Right cardiac atrium (tissue), 5 donors: ENCODE measurements at regions not wholly inside any gene's neighbourhood (a gene's known extent, or its start where the extent isn't known, plus 50 kb on each side); places are given as distances from the start of the nearest gene placed in this dataset.

Experiments used
- ATAC-seq, 2 donors: fragments of 200-7000 bp; cut with Tn5 transposase; one replicate each; pipeline versions ENCODE4 v1.8.0 to v1.9.1; 2020; ENCODE audit warnings: moderate library complexity in 2 of 2, mild to moderate bottlenecking in 1 of 2
- DNase-seq, 3 donors: peaks; one replicate each; pipeline ENCODE4 v3.0.0-alpha.2; 2020
- H3K27ac ChIP-seq: one replicate; pipeline ENCODE4 v1.5.1; 2013; ENCODE audit warnings: mild to moderate bottlenecking, low read length, control low read depth, moderate library complexity
- H3K27me3 ChIP-seq: one replicate; pipeline ENCODE4 v1.6.1; 2013; ENCODE audit not compliant: control insufficient read depth, insufficient read depth
- H3K4me1 ChIP-seq: one replicate; pipeline ENCODE4 v1.6.1; 2013; ENCODE audit warnings: low read length; ENCODE audit not compliant: control insufficient read depth, insufficient read depth
- H3K4me3 ChIP-seq: one replicate; pipeline ENCODE4 v1.5.1; 2013; ENCODE audit warnings: low read length, control low read depth
- H3K9me3 ChIP-seq: one replicate; pipeline ENCODE4 v1.6.1; 2013; ENCODE audit warnings: low read length; ENCODE audit not compliant: control insufficient read depth
- WGBS: extraction: QIAGEN DNeasy Blood & Tissue Kit; methylation state at CpG from one replicate; pipeline ENCODE4 v1.1.7; 2013; 5-methylcytosine and 5-hydroxymethylcytosine counted together
- intact Hi-C, 4 donors: fragments of 100-400 bp; cut with DNase I; formaldehyde crosslinking; loops; one replicate each; pipeline versions ENCODE4 v1.11.0 to v1.14.0; 2022 to 2023
- donor health status: healthy with polysubstance abuse.
- donor health status: DM: no; HTN: yes; CAD: no.
- donor health status: DM: no; HTN: no; CAD: no.
- donor health status: DM: no; HTN: yes; CAD: no; lungs with severe emphysema.
- donor health status: DM: yes; HTN: yes; CAD: no.

DNA sequence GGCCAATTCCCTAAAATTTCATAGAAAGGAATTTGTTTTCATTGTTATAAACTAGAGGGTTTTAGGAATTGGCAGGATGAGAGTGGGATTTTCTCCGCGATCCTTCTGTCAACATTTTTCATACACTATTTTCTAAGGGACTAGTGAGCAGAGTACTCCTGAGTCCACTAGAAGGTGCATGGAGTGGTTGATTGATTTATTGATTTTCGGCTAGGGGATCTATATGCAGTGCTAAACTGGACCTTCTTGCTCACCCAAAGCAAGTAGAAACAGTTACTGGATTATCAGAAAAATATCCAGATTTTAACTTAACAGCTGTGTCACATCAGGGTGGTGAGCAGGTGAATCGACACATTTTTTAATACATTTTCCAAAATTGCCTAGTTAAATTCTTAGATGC, 159.9 kb upstream of the DTNA start:
- no peaks in the 10 kb centered on the region for H3K4me1 ChIP-seq
- no peaks in the 10 kb centered on the region for H3K9me3 ChIP-seq
- DNase-seq = no peak
- 88% methylated on average over 4 of the region's 4 CpGs for WGBS
- no peak for ATAC-seq
- no peak overlapping the region for H3K27ac ChIP-seq
- no peaks in the 10 kb centered on the region for H3K27me3 ChIP-seq
- intact Hi-C loops = no loop called here
- H3K4me3 ChIP-seq = no peak overlapping the region

DNA sequence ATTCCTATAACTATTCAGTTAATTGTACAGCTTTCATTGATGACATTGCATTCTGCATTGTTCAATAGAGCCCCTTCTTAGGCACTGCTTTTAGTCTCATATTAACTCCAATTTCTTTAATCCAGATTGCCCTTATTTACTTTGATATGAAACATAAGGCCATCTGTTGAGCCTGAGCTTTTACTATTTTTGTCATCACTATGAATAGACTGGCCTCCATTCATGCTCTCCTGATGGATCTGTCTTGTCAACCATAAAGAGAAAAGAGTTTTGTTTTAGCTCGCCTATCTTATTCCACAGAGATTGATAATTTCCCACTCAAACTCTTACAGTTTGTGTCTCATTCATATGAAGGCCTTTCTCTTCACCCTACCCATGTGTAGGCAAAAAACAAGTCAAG, 159.2 kb upstream of the DTNA start:
- H3K27me3 ChIP-seq = no peaks in the 10 kb centered on the region
- H3K4me3 ChIP-seq = no peak overlapping the region
- H3K4me1 ChIP-seq = no peaks in the 10 kb centered on the region
- ATAC-seq (no peak), DNase-seq (no peak)
- H3K27ac ChIP-seq = no peak overlapping the region
- intact Hi-C loops = no loop called here
- H3K9me3 ChIP-seq = no peaks in the 10 kb centered on the region
- 58% methylated on average over 1 of the region's 1 CpG for WGBS

DNA sequence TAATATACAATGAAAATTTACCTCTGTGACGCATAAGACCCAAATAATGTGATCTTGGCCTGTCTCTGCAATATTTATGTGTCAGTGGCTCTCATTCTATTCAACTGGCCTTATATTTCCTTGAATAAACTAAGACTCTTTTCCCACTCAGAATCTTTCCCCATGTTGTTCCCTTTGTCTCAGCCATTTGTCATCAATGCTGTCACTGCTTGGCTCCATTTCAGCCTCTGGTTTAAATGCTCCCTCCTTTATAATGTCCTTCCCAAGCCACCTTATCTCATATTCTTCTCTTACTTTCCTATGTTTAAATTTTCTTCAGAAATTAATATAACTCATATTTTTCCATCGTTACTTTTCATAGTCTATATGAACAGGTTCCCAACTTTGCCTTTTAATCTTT, 158.3 kb upstream of the DTNA start:
- intact Hi-C loops = no loop called here
- DNase-seq = no peak
- no peaks in the 10 kb centered on the region for H3K9me3 ChIP-seq
- no peak overlapping the region for H3K27ac ChIP-seq
- H3K4me1 ChIP-seq = no peaks in the 10 kb centered on the region
- no peak for ATAC-seq
- no peak overlapping the region for H3K4me3 ChIP-seq
- no peaks in the 10 kb centered on the region for H3K27me3 ChIP-seq
- WGBS = 84% methylated on average over 2 of the region's 2 CpGs

DNA sequence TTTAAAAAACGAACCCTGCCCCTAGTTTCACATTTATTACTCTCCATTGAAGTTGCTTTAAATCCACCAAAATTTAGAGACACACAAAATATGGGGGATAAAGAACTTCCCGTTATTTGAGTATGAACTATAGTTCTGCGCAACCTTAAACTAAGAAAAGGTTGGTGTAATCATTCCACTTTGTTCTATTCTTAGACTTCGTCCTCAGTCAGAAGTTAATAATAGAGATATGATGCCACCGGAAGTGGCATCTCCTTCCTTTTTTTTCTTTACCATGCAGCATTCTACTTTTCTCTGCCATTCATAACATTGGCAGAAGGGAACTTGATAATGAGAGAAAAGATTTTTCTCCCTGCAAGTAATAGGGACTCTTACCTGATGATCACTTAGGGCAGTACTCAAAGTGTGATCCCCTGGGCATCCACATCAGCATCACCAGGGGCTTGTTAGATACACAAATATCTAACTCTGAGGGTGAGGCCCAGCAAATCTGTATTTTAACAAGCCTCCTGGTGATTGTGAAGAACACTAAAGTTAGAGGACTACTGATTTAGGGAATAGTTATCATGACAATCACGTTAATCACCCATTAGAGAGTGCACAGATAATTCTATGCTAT, 147.7 kb upstream of the DTNA start:
- DNase-seq = no peak
- H3K27me3 ChIP-seq = no peaks in the 10 kb centered on the region
- no peaks in the 10 kb centered on the region for H3K9me3 ChIP-seq
- H3K4me3 ChIP-seq = no peak overlapping the region
- 62% methylated on average over 6 of the region's 6 CpGs for WGBS
- peak overlapping the region; percentile 43 for H3K27ac ChIP-seq
- H3K4me1 ChIP-seq = no peaks in the 10 kb centered on the region
- intact Hi-C loops = no loop called here
- peak; percentile 56 to 59 for ATAC-seq

DNA sequence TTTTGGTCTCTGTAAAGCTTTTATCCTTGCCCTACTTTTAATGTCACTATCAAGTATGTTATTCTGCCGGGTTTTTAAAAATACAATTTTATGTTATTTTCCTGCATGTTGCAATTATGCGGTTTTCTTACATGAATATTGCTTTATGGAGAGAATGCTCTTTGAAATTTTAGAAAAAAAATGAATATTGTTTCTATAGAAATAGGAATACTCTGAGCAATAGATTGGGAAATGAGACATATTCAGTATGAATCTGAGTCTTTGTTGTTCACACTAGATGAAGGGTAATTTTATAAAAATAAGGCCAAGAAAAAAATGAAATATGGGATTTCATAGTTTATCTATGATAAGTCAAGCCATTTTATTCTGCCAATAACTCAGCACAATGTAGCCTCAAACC, 142.2 kb upstream of the DTNA start:
- no peak overlapping the region for H3K4me3 ChIP-seq
- intact Hi-C loops = no loop called here
- 90% methylated on average over 2 of the region's 2 CpGs for WGBS
- no peaks in the 10 kb centered on the region for H3K27me3 ChIP-seq
- H3K9me3 ChIP-seq = no peaks in the 10 kb centered on the region
- no peaks in the 10 kb centered on the region for H3K4me1 ChIP-seq
- no peak overlapping the region for H3K27ac ChIP-seq
- ATAC-seq (no peak), DNase-seq (no peak)

DNA sequence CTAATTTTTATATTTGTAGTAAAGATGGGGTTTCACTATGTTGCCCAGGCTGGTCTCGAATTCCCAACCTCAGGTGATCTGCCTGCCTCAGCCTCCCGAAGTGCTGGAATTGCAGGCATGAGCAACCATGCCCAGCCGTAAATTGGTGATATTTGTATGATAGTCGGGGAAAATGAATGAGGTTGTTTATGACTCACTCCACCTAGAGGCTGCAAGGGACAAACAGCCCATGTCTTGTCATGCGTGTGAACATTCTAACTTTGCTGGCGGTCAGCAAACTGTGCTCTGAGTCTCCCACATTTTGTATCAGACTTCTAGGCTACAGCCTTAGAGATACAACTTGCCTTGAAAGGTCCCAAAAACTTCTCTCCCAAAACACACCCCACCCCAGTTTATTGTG, 133.5 kb upstream of the DTNA start:
- Histone ChIP-seq H3K27me3 (no peaks in the 10 kb centered on the region), H3K9me3 (no peaks in the 10 kb centered on the region), H3K4me3 (no peak overlapping the region), H3K4me1 (no peaks in the 10 kb centered on the region), H3K27ac (no peak overlapping the region)
- ATAC-seq (no peak), DNase-seq (no peak)
- intact Hi-C loops = no loop called here
- 89% methylated on average over 6 of the region's 6 CpGs for WGBS

DNA sequence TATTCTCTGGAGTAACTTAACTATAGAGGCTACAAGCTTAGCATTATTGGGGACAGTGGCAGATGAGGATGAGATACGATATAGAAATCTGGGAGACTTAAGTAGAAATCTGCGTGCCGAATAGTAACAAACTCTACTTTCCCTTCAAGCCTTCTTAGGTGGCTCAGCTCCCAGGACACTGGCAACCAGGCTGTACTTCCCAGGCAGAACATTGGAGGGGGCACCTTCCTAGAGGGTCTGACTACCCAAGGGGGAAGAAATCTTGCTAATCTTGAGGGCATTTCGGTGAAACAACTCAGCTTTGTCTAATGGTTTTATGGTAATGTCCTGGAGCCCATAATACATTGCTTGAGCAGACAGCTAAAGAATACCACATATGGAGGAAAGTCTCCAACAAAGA, 126.2 kb upstream of the DTNA start:
- 78% methylated on average over 4 of the region's 4 CpGs for WGBS
- intact Hi-C loops = no loop called here
- H3K27ac ChIP-seq = no peak overlapping the region

DNA sequence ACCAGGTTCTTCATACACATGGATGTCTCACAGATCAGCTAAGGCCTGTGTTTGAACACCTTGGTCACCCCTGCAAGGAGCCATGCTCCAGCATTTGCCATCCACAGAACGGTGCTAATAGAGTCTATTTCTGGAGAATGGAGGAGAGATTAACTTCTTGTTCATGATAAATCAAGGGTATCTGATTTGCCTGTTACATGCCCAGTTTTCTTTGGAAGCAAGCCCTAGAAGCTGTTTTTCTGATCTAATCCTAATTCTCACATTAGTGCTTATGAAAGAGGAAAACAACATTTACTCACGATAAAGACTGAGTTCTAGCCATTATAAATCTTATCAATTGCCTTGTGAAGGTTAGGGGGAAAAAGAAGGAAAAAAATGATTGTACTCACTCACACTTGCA, 119.6 kb upstream of the DTNA start:
- ATAC-seq = no peak
- DNase-seq = no peak
- 27% methylated on average over 2 of the region's 2 CpGs for WGBS

More for the DNA sequence above, 126.2 kb upstream of the DTNA start:
- Histone ChIP-seq H3K9me3 (no peaks in the 10 kb centered on the region), H3K4me1 (no peaks in the 10 kb centered on the region), H3K4me3 (no peak overlapping the region), H3K27me3 (no peaks in the 10 kb centered on the region)
- DNase-seq = no peak
- ATAC-seq = no peak

DNA sequence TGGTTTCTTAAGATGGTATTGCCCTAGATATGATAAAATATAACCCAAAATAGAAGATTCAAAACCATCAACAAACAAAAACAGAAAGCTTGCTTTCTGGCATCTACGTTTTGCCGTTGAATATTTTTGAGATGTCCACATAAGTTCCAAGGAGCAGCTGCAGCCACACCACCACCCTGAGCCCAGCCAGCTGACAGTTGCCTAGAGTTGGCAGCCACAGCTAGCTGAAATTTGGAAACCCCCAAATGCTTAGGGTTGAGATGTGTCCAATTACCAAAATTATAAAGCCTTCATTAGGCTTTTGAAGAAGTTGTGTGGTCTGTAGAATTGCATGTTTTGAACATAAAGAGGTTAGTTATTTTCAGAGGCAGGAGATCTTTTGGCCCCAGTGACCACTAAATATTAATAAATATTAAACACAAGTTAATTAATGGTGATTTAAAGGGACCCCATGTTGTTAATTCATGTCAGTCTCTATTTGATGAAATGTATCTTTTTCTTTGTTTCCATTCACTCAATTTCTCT, 118.1 kb upstream of the DTNA start:
- Histone ChIP-seq H3K27ac (no peak overlapping the region), H3K9me3 (no peaks in the 10 kb centered on the region), H3K4me3 (no peak overlapping the region), H3K27me3 (no peaks in the 10 kb centered on the region), H3K4me1 (no peaks in the 10 kb centered on the region)
- ATAC-seq (no peak), DNase-seq (peak in 1 of 3 donors; percentile 25)
- intact Hi-C loops = no loop called here
- 55% methylated on average over 2 of the region's 2 CpGs for WGBS

More for the DNA sequence above, 119.6 kb upstream of the DTNA start:
- no peaks in the 10 kb centered on the region for H3K4me1 ChIP-seq
- intact Hi-C loops = no loop called here
- H3K9me3 ChIP-seq = no peaks in the 10 kb centered on the region
- H3K27me3 ChIP-seq = no peaks in the 10 kb centered on the region
- no peak overlapping the region for H3K27ac ChIP-seq
- no peak overlapping the region for H3K4me3 ChIP-seq

DNA sequence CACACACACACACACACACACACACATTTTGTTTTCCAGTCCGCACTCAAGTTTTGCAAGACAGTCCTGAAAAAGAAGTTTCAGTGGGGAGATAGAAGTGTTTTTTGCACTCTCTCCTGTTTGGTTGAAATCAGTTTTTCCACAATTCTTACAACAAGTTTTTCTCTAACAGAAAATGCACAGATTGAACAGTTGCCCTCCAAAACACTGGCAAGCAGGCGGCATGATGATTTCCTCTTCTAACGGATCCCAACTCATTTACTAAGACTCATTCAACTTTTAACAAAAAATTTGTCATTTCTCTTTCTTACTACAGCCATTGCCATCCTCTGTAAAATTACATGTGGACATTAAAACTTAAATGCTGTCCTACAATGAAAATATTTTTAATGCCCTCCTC, 117.6 kb upstream of the DTNA start:
- DNase-seq (no peak), ATAC-seq (no peak)
- intact Hi-C loops = no loop called here
- Histone ChIP-seq H3K4me3 (peak overlapping the region; percentile 85), H3K27me3 (no peaks in the 10 kb centered on the region), H3K9me3 (no peaks in the 10 kb centered on the region), H3K27ac (no peak overlapping the region), H3K4me1 (no peaks in the 10 kb centered on the region)
- 46% methylated on average over 3 of the region's 3 CpGs for WGBS

DNA sequence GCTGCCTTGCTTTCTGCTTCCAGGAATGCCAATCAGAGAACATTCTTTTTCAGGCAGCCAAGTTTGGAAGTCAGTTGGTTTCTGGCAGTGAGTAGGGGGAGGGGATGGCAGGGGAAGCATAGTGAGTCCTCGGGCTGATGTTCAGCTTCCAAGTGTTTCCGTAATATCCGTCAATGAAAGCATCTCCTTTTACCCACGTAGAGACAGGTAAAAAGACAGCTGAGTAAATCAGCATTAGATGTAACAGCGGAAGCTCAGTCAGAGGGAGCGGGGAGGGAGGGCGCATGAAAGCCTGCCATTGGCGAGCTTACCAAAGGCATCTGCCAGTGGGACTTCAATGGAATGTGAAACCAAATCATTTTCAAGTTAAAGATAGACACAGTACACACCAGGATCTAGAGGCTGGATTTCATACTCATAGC, 117.1 kb upstream of the DTNA start:
- DNase-seq (peak; percentile 42 to 84 (median 80)), ATAC-seq (peak; percentile 93 to 96)
- no peaks in the 10 kb centered on the region for H3K27me3 ChIP-seq
- WGBS = 2% methylated on average over 8 of the region's 8 CpGs
- no peaks in the 10 kb centered on the region for H3K9me3 ChIP-seq
- intact Hi-C loops = no loop called here
- H3K4me3 ChIP-seq = peak overlapping the region; percentile 85
- H3K4me1 ChIP-seq = no peaks in the 10 kb centered on the region
- H3K27ac ChIP-seq = peak overlapping the region; percentile 60

DNA sequence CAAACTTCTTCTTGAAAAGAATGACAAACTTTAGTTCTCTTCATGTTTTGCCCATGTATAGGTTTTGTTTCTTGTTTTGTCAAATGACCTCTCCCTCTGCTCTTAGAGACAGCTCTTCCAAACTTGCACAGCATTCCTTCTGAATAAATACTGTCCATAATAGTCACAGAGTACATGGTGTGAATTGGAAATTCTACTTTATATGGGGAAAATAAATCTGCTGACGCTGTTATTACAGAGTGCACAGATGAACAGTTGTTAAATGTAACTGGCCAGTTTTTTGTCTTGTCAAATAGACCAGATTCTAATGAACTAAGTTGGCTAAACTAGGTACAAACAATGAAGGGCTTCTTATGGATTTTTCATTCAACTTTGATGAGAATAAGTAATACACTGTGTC, 115.8 kb upstream of the DTNA start:
- no peaks in the 10 kb centered on the region for H3K4me1 ChIP-seq
- no peak overlapping the region for H3K27ac ChIP-seq
- intact Hi-C loops = no loop called here
- 52% methylated on average over 1 of the region's 1 CpG for WGBS
- H3K9me3 ChIP-seq = no peaks in the 10 kb centered on the region
- no peaks in the 10 kb centered on the region for H3K27me3 ChIP-seq
- H3K4me3 ChIP-seq = peak overlapping the region; percentile 85
- ATAC-seq = no peak
- DNase-seq = no peak
